ENCODE measurements at regions not wholly inside any gene's neighbourhood (a gene's known extent, or its start where the extent isn't known, plus 50 kb on each side); places are given as distances from the start of the nearest gene placed in this dataset.

- TF ChIP-seq KDM4A (IDR thresholded peaks at IDR 0.05; ENCODE audit: low read depth, low read length, severe bottlenecking), result no peak
- TF ChIP-seq ATF3 (IDR thresholded peaks at IDR 0.05; ENCODE audit: insufficient read depth, low read depth, low read length), result no peak
- TF ChIP-seq BRCA1 (IDR thresholded peaks at IDR 0.05; ENCODE audit: low read depth, low read length), result no peak
- TF ChIP-seq KDM1A (IDR thresholded peaks at IDR 0.05; ENCODE audit: borderline replicate concordance, low read length), result no peak
- TF ChIP-seq TAF1 (IDR thresholded peaks at IDR 0.05; ENCODE audit: low read depth, low read length), result no peak
- no peak for TF ChIP-seq TAF7 (optimal IDR thresholded peaks at IDR 0.05; ENCODE audit: borderline replicate concordance, low read depth, low read length)
- no peak for TF ChIP-seq POLR2AphosphoS5 (IDR thresholded peaks at IDR 0.05; ENCODE audit: low read depth, low read length)
- no peak for TF ChIP-seq TEAD4 (IDR thresholded peaks at IDR 0.05; ENCODE audit: low read depth, low read length)
- TF ChIP-seq MAFK (IDR thresholded peaks at IDR 0.05; ENCODE audit: low read depth, low read length), result no peak
- TF ChIP-seq RXRA (IDR thresholded peaks at IDR 0.05; ENCODE audit: insufficient read depth, low read depth, low read length), result no peak
- TF ChIP-seq SP1 (IDR thresholded peaks at IDR 0.05; ENCODE audit: low read depth, low read length), result no peak
- no peak for TF ChIP-seq POU5F1 (IDR thresholded peaks at IDR 0.05; ENCODE audit: low read depth, low read length)
- no peak for TF ChIP-seq FOSL1 (IDR thresholded peaks at IDR 0.05; ENCODE audit: insufficient read depth, low read depth, low read length)
- Histone ChIP-seq H2BK5ac (ENCODE audit: low read depth, low read length) (no peak overlapping the region), H2BK15ac (ENCODE audit: low read length) (no peak overlapping the region), H3K23ac (ENCODE audit: insufficient read length) (no peak overlapping the region), H3K56ac (replicated peaks; ENCODE audit: insufficient read length, low read depth, low read length) (no peak overlapping the region), H3K4me3 (ENCODE audit: extremely low read depth in 1 of 4, insufficient read depth in 2 of 4, low read depth in 3 of 4, low read length in 4 of 4) (no peak overlapping the region), H3K27ac (ENCODE audit: low read depth, low read length) (no peak overlapping the region), H3K79me2 (ENCODE audit: control insufficient read depth in 1 of 2, insufficient read depth in 2 of 2, low read length in 2 of 2) (no peaks in the 10 kb centered on the region), H3K14ac (ENCODE audit: insufficient read length) (no peak overlapping the region), H3K18ac (ENCODE audit: extremely low read depth, low read length) (no peak overlapping the region), H2BK12ac (ENCODE audit: low read depth, low read length) (no peak overlapping the region), H3K79me1 (ENCODE audit: low read depth, low read length) (no peaks in the 10 kb centered on the region), H3K9ac (replicated peaks in 1 of 4; ENCODE audit: extremely low read depth in 1 of 4, low read depth in 3 of 4, low read length in 3 of 4) (no peak overlapping the region), H3K9me3 (ENCODE audit: insufficient read depth in 2 of 2, low read depth in 1 of 2, low read length in 1 of 2) (no peaks in the 10 kb centered on the region), H4K5ac (ENCODE audit: insufficient read length, low read depth, low read length) (no peak overlapping the region), H2AK5ac (ENCODE audit: low read depth, low read length) (no peak overlapping the region), H3K36me3 (ENCODE audit: control insufficient read depth in 2 of 4, insufficient read depth in 4 of 4, low read length in 3 of 4) (no peaks in the 10 kb centered on the region), H4K91ac (replicated peaks; ENCODE audit: insufficient read length, low read length) (no peak overlapping the region), H3K4ac (replicated peaks; ENCODE audit: insufficient read length, low read depth, low read length) (no peak overlapping the region), H2BK20ac (ENCODE audit: low read length) (no peak overlapping the region), H3K23me2 (ENCODE audit: low read depth, low read length) (no peaks in the 10 kb centered on the region), H4K20me1 (replicated peaks in 1 of 2; ENCODE audit: control insufficient read depth in 1 of 2, insufficient read depth in 2 of 2, low read length in 2 of 2) (no peaks in the 10 kb centered on the region), H3K27me3 (replicated peaks in 1 of 4; ENCODE audit: control insufficient read depth in 3 of 4, extremely low read depth in 1 of 4, insufficient read depth in 3 of 4, low read length in 3 of 4) (no peaks in the 10 kb centered on the region), H3K4me2 (ENCODE audit: insufficient read depth in 1 of 2, low read depth in 2 of 2, low read length in 2 of 2) (no peak overlapping the region), H3K4me1 (replicated peaks in 1 of 4; ENCODE audit: control insufficient read depth in 3 of 4, insufficient read depth in 4 of 4, low read length in 3 of 4) (0 out of 7 replicates have a peak, but pooled peaks cover 0 to 4% (median 0%) of the 10 kb centered on the region in 4 experiments), H2BK120ac (replicated peaks; ENCODE audit: low read depth, low read length) (no peak overlapping the region), H4K8ac (ENCODE audit: extremely low read depth, insufficient read depth, low read length) (no peak overlapping the region), H2AFZ (ENCODE audit: low read length) (no peak overlapping the region)
- no peak for DNase-seq (ENCODE audit: low read depth in 1 of 2, low spot score in 2 of 2)
- CTCF ChIA-PET (ENCODE audit: partially characterized antibody), result interaction anchor here (0.6 to 2.2 kb wide), 4 partner anchors 10 to 235 kb away, joined by 3 to 10 read pairs (median 4); no protein-coding TSS in a partner anchor
- POLR2A ChIA-PET (ENCODE audit: partially characterized antibody), result interaction anchor here (0.6 to 1.1 kb wide), 2 partner anchors 215 to 232 kb away, joined by 3 read pairs; no protein-coding TSS in a partner anchor
- no peak for FAIRE-seq
- 84% methylated on average over 9 of the region's 9 CpGs; no CpG with 5 or more reads in 1 of the 2 experiments for WGBS, 2 experiments (ENCODE audit: extremely low coverage in 1 of 2, insufficient coverage in 1 of 2, insufficient read length in 1 of 2, insufficient replicate concordance in 2 of 2, low coverage in 1 of 2, low lambda C conversion rate in 2 of 2, missing lambda C conversion rate in 1 of 2)
Observed at GRCh38 chr2:172226244-172227061, 123.8 kb upstream of the DLX2 start.
